PC-3 (cell line): ENCODE measurements at regions not wholly inside any gene's neighbourhood (a gene's known extent, or its start where the extent isn't known, plus 50 kb on each side); places are given as distances from the start of the nearest gene placed in this dataset.

ENCODE experiments used
- ATAC-seq: fragments of 200-7000 bp; cut with Tn5 transposase; 2 replicates; pipeline ENCODE4 v1.9.1; 2020; ENCODE audit warnings: mild to moderate bottlenecking, moderate library complexity
- BruUV-seq: library from RNA; stranded (reverse); fragments of 400-500 nt; replicated peaks from 2 replicates; lab custom pipeline; 2021; lab: Mats Ljungman, UMichigan
- CTCF ChIA-PET: fragments of 300-600 bp; sonication (Branson Sonifier 250); formaldehyde crosslinking; loops from one replicate; lab custom pipeline; 2022; ENCODE audit warnings: antibody characterized with exemption; lab: Charles Lee
- POLR2A ChIA-PET: fragments of 300-600 bp; sonication (Branson Sonifier 250); formaldehyde crosslinking; loops from one replicate; lab custom pipeline; 2022; ENCODE audit warnings: antibody characterized with exemption; ENCODE audit not compliant: unreplicated experiment; lab: Charles Lee
- DNase-seq: peaks from one replicate; pipeline ENCODE4 v3.0.0-alpha.2; 2015
- H2AFZ ChIP-seq: fragments of 300-600 bp; sonication (generic); 2 replicates; pipeline ENCODE4 v1.6.0; 2016; ENCODE audit warnings: antibody characterized with exemption, low read length
- H3F3A ChIP-seq: fragments of 300-600 bp; sonication (generic); one replicate; pipeline ENCODE4 v1.6.0; 2017; ENCODE audit warnings: antibody characterized with exemption, low read length, control low read depth, mild to moderate bottlenecking; ENCODE audit not compliant: unreplicated experiment
- H3K27ac ChIP-seq: fragments of 300-600 bp; sonication (generic); 2 replicates; pipeline ENCODE4 v1.5.1; 2016; ENCODE audit warnings: mild to moderate bottlenecking, low read length
- H3K27me3 ChIP-seq: fragments of 300-600 bp; sonication (generic); 2 replicates; pipeline ENCODE4 v1.6.1; 2016; ENCODE audit warnings: low read length, mixed read lengths
- H3K36me3 ChIP-seq: fragments of 300-600 bp; sonication (generic); 2 replicates; pipeline ENCODE4 v1.6.1; 2016; ENCODE audit warnings: low read depth, mixed run types, low read length, mixed read lengths
- H3K4me1 ChIP-seq: fragments of 300-600 bp; sonication (generic); 2 replicates; pipeline ENCODE4 v1.5.1; 2016; ENCODE audit warnings: low read length; ENCODE audit not compliant: insufficient read depth
- H3K4me2 ChIP-seq: fragments of 300-600 bp; sonication (generic); 2 replicates; pipeline ENCODE4 v1.6.0; 2016; ENCODE audit warnings: low read length
- H3K4me3 ChIP-seq: fragments of 300-600 bp; sonication (generic); 2 replicates; pipeline ENCODE4 v1.5.1; 2016; ENCODE audit warnings: mild to moderate bottlenecking, low read length, mixed read lengths
- H3K79me2 ChIP-seq: fragments of 300-600 bp; sonication (generic); 2 replicates; pipeline ENCODE4 v1.6.1; 2017; ENCODE audit warnings: low read length, mixed read lengths
- H3K9ac ChIP-seq: fragments of 300-600 bp; sonication (generic); 2 replicates; pipeline ENCODE4 v1.6.0; 2016; ENCODE audit warnings: mild to moderate bottlenecking, low read length
- H3K9me2 ChIP-seq: fragments of 300-600 bp; sonication (generic); replicated peaks from 2 replicates; pipeline ENCODE4 v1.6.1; 2016; ENCODE audit warnings: mixed run types, low read length, mixed read lengths
- H3K9me3 ChIP-seq: fragments of 300-600 bp; sonication (generic); 2 replicates; pipeline ENCODE4 v1.6.1; 2016; ENCODE audit warnings: low read length, mixed read lengths
- H4K20me1 ChIP-seq: fragments of 300-600 bp; sonication (generic); 2 replicates; pipeline ENCODE4 v1.6.1; 2016; ENCODE audit warnings: low read length, mixed read lengths
- CTCF ChIP-seq: fragments of 300-600 bp; sonication (generic); conservative IDR thresholded peaks from 2 replicates; pipeline ENCODE4 v1.5.1; 2017; ENCODE audit warnings: antibody characterized with exemption, low read depth, mild to moderate bottlenecking, low read length
- EZH2 ChIP-seq: fragments of 300-600 bp; sonication (generic); IDR thresholded peaks from one replicate; pipeline ENCODE4 v1.6.1; 2017; ENCODE audit warnings: antibody characterized with exemption, mild to moderate bottlenecking, low read length; ENCODE audit not compliant: unreplicated experiment
- EZH2phosphoT487 ChIP-seq: fragments of 300-600 bp; sonication (generic); IDR thresholded peaks from 2 replicates; pipeline ENCODE4 v1.6.1; 2018; ENCODE audit warnings: mild to moderate bottlenecking, antibody characterized with exemption, low read length, borderline replicate concordance
- intact Hi-C: fragments of 100-400 bp; cut with micrococcal nuclease; formaldehyde crosslinking; loops from 2 replicates; pipeline ENCODE4 v1.9.0; 2023

- H3K36me3 ChIP-seq = no peaks in the 10 kb centered on the region
- intact Hi-C loops = no loop called here
- no peaks in the 10 kb centered on the region for H4K20me1 ChIP-seq
Observed at GRCh38 chr15:29356786-29357185, 87.2 kb upstream of the NSMCE3 start.

GRCh38 chr15:29355477-29355876 lies 85.9 kb upstream of the NSMCE3 start:
- Histone ChIP-seq H3K36me3 (no peaks in the 10 kb centered on the region), H3F3A (no peaks in the 10 kb centered on the region), H3K27me3 (peaks cover 73% of the 10 kb centered on the region), H3K4me1 (no peaks in the 10 kb centered on the region), H3K79me2 (no peaks in the 10 kb centered on the region), H3K27ac (no peak overlapping the region), H2AFZ (no peak overlapping the region), H3K9me3 (no peaks in the 10 kb centered on the region), H3K4me2 (no peak overlapping the region), H4K20me1 (no peaks in the 10 kb centered on the region), H3K9ac (no peak overlapping the region), H3K4me3 (no peak overlapping the region), H3K9me2 (no peaks in the 10 kb centered on the region)
- ChIA-PET CTCF (no interaction called here), POLR2A (interaction anchor here (0.5 kb wide), 1 partner anchor 8 kb away, joined by 3 read pairs; no protein-coding TSS in a partner anchor)
- no peak for DNase-seq
- no peak for ATAC-seq
- no TSS peak for BruUV-seq
- intact Hi-C loops = no loop called here
- TF ChIP-seq EZH2 (no peak), CTCF (no peak), EZH2phosphoT487 (no peak)

More at GRCh38 chr15:29356786-29357185, 87.2 kb upstream of the NSMCE3 start:
- Histone ChIP-seq H3K9me3 (no peaks in the 10 kb centered on the region), H3F3A (no peaks in the 10 kb centered on the region), H3K4me3 (no peak overlapping the region), H2AFZ (no peak overlapping the region), H3K27ac (no peak overlapping the region), H3K79me2 (no peaks in the 10 kb centered on the region), H3K4me1 (no peaks in the 10 kb centered on the region), H3K9me2 (no peaks in the 10 kb centered on the region), H3K4me2 (no peak overlapping the region), H3K9ac (no peak overlapping the region), H3K27me3 (peaks cover 76% of the 10 kb centered on the region)
- TF ChIP-seq EZH2phosphoT487 = no peak
- TF ChIP-seq CTCF = no peak
- no peak for TF ChIP-seq EZH2
- DNase-seq (no peak), ATAC-seq (no peak)
- CTCF ChIA-PET = no interaction called here
- POLR2A ChIA-PET = no interaction called here
- BruUV-seq = no TSS peak

DNA sequence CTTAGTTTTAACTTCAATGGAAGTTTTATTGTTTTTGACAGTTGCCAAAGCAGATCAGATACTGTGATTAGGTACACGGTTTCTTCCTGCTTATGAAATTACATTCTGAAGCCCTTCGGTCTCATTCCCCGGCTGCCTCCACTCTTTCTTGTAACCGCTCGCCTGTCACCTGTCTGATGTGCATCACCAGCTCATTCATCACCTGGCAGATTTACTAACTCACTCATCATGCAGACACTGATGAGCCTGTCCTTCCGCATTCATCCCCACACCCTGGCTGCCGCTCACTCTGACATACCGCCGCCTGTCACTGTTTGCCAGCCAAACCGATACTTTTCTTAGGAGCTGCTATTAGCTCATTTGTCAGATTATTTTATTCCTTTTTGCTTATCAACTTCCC lies 82.8 kb upstream of the NSMCE3 start:
- no peaks in the 10 kb centered on the region for H3F3A ChIP-seq
- no peaks in the 10 kb centered on the region for H3K79me2 ChIP-seq
- no peaks in the 10 kb centered on the region for H3K9me2 ChIP-seq
- DNase-seq (peak; percentile 7), ATAC-seq (no peak)
- no peaks in the 10 kb centered on the region for H3K9me3 ChIP-seq
- no peaks in the 10 kb centered on the region for H3K36me3 ChIP-seq
- H2AFZ ChIP-seq = no peak overlapping the region
- intact Hi-C loops = no loop called here
- H3K27me3 ChIP-seq = peaks cover 80% of the 10 kb centered on the region
- no peak overlapping the region for H3K27ac ChIP-seq
- POLR2A ChIA-PET = no interaction called here
- no peak overlapping the region for H3K4me3 ChIP-seq
- H3K9ac ChIP-seq = no peak overlapping the region
- no peaks in the 10 kb centered on the region for H3K4me1 ChIP-seq
- CTCF ChIA-PET = no interaction called here
- no TSS peak for BruUV-seq
- H4K20me1 ChIP-seq = no peaks in the 10 kb centered on the region
- no peak for TF ChIP-seq EZH2
- no peak for TF ChIP-seq EZH2phosphoT487
- TF ChIP-seq CTCF = no peak
- no peak overlapping the region for H3K4me2 ChIP-seq
